OCI-LY7 (cell line): ENCODE measurements at regions not wholly inside any gene's neighbourhood (a gene's known extent, or its start where the extent isn't known, plus 50 kb on each side); places are given as distances from the start of the nearest gene placed in this dataset.

Source experiments
- CTCF ChIP-seq: fragments of 200-600 bp; sonication (generic); conservative IDR thresholded peaks from 2 replicates; pipeline ENCODE4 v1.5.1; 2014; ENCODE audit warnings: mild to moderate bottlenecking, antibody characterized with exemption, low read length, moderate library complexity, mixed read lengths
- EZH2phosphoT487 ChIP-seq: fragments of 200-600 bp; sonication (generic); IDR thresholded peaks from 2 replicates; pipeline ENCODE4 v1.6.1; 2018; ENCODE audit warnings: low read depth, borderline replicate concordance, mild to moderate bottlenecking, mixed run types, antibody characterized with exemption, low read length, moderate library complexity, mixed read lengths

GRCh38 chr2:8558096-8558495, 123.8 kb upstream of the ID2 start:
- no peak for TF ChIP-seq CTCF
- TF ChIP-seq EZH2phosphoT487, result no peak
